GM12892 (cell line): ENCODE measurements at regions not wholly inside any gene's neighbourhood (a gene's known extent, or its start where the extent isn't known, plus 50 kb on each side); places are given as distances from the start of the nearest gene placed in this dataset.

Experiments used
- POLR2A ChIP-seq: IDR thresholded peaks from 2 replicates; pipeline ENCODE4 v1.6.1; 2011; ENCODE audit warnings: low read depth, low read length, control low read depth
- POLR2AphosphoS5 ChIP-seq: IDR thresholded peaks from 2 replicates; pipeline ENCODE4 v1.6.1; 2011; ENCODE audit warnings: low read depth, low read length, control low read depth

DNA sequence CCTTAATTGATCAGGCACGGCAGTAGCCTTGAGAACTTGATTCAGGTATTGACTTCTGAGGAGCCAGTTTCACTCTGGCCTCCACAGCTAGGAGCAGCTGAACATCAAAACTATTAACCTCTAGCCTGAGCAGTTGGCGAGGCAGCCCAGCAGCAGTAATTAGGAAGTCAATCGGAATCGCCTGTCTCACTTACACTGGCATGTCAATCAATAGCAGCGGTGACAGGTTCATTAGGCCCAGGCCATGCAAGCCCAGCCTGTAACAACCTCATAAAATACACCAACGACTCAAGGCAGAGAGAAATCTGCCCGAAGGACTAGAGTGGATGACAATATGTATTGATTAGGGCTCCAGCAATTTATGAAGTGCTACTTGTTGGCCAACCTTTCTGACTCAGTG lies 255.4 kb upstream of the SKOR2 start:
- TF ChIP-seq POLR2A (no peak), POLR2AphosphoS5 (no peak)
